Neuron (in vitro differentiated cells): ENCODE measurements at regions not wholly inside any gene's neighbourhood (a gene's known extent, or its start where the extent isn't known, plus 50 kb on each side); places are given as distances from the start of the nearest gene placed in this dataset.
"Not testable (repeated sequence)": the region's sequence is repeated elsewhere in the genome, so short reads cannot be mapped to it uniquely, and the experiment has no call there.

Experiments
- H2AFZ ChIP-seq: one replicate; pipeline ENCODE4 v1.6.1; 2013; ENCODE audit warnings: low read depth, mild to moderate bottlenecking, inconsistent platforms, low read length, moderate library complexity
- H3K27me3 ChIP-seq: one replicate; pipeline ENCODE4 v1.6.1; 2013; ENCODE audit warnings: low read length; ENCODE audit not compliant: insufficient read depth
- H3K36me3 ChIP-seq: one replicate; pipeline ENCODE4 v1.6.1; 2013; ENCODE audit warnings: low read length; ENCODE audit not compliant: insufficient read depth
- H3K4me1 ChIP-seq: one replicate; pipeline ENCODE4 v1.6.1; 2013; ENCODE audit warnings: low read length; ENCODE audit not compliant: insufficient read depth
- H3K4me3 ChIP-seq: 2 replicates; pipeline ENCODE4 v1.5.1; 2013; ENCODE audit warnings: mild to moderate bottlenecking, low read length, moderate library complexity
- H3K9me3 ChIP-seq: one replicate; pipeline ENCODE4 v1.6.1; 2013; ENCODE audit warnings: low read length

DNA sequence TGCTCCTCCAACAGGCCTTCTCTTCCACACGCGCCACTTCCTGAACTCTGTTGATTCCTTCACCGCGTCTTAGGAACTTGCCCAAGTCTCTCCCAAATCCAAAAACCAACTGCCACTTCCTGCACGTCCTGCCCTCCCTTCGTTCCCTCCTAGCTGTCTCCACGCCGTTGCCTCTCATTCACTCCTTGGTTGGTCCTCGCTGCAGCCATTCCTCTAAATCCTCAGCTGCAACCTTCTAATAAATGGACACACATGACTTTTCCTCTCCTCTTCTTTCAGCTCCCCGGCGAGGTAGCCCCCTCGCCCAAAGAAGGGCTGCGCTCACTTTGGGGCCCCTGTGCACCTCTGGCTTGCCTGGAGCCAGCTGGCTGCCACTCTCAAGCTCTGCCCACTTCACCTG is 110.2 kb downstream of the XRCC2 start:
- Histone ChIP-seq H3K27me3 (no peaks in the 10 kb centered on the region), H3K4me3 (no peak overlapping the region), H3K9me3 (no peaks in the 10 kb centered on the region), H3K36me3 (no peaks in the 10 kb centered on the region), H2AFZ (no peak overlapping the region), H3K4me1 (no peaks in the 10 kb centered on the region)

DNA sequence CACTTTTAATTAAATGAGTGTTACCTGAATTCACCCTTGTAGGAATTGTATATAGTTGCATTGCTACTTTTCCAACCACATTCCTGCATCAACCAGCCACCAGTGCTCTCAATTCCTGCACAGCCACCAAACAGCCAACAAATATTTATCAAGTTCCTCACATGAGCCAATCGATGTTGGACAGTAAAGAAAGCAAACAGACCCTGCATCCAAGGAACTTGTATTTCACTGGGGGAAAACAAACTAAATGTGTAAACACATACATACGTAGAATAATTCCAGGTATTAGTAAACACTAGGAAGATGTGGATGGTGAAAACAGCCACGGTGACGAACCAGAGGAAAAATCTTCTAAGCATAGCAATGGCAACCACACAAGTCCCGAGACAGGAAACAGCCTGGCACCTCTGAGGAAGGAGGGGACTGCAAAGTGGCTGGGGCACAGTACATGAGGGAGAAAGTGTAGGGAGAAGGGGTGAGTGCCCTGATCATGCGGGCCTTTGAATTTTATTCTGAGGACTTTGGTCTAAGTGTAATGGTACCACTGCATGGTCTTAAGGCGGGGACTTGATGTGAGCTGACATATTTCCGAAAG is 111.2 kb downstream of the XRCC2 start:
- Histone ChIP-seq H3K9me3 (no peaks in the 10 kb centered on the region), H3K4me3 (no peak overlapping the region), H3K4me1 (no peaks in the 10 kb centered on the region), H3K36me3 (no peaks in the 10 kb centered on the region), H2AFZ (no peak overlapping the region), H3K27me3 (no peaks in the 10 kb centered on the region)

DNA sequence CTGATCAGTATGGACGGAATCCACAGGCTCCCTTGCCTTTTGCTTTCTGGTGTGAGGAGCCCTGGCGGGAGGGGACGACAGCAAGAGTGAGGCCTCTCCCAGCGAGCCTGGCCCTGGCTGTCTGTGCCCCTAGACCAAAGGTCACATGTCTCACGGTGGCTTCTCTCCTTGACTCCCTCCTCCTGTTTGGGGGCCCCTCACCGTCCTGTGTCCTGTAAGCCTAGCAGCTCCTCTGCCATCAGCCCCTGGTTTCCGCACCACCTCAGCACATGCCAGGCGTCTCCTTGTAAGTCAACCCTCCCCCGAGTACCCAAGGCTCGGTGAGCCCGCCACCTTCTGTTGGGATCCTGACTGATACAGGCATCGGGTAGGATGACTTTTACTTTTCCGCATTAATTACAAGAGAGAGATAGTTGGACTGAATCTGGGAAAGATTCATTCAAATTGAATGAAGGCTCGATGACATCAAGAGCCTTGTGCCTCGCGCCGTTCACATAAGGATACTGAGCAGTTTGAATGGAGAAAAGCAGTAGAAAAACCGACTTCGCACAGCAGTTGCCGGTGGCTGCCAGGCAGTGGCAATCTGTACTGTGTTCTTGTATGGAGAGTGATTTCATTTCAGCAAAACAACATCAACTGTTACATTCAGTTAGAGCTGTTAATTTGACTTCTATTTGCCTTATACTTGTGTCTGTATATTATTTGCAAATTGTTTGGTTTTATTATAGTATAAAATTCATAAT is 119.8 kb downstream of the XRCC2 start:
- no peak overlapping the region for H2AFZ ChIP-seq
- no peak overlapping the region for H3K4me3 ChIP-seq
- H3K9me3 ChIP-seq: no peaks in the 10 kb centered on the region
- no peaks in the 10 kb centered on the region for H3K4me1 ChIP-seq
- no peaks in the 10 kb centered on the region for H3K36me3 ChIP-seq
- no peaks in the 10 kb centered on the region for H3K27me3 ChIP-seq

DNA sequence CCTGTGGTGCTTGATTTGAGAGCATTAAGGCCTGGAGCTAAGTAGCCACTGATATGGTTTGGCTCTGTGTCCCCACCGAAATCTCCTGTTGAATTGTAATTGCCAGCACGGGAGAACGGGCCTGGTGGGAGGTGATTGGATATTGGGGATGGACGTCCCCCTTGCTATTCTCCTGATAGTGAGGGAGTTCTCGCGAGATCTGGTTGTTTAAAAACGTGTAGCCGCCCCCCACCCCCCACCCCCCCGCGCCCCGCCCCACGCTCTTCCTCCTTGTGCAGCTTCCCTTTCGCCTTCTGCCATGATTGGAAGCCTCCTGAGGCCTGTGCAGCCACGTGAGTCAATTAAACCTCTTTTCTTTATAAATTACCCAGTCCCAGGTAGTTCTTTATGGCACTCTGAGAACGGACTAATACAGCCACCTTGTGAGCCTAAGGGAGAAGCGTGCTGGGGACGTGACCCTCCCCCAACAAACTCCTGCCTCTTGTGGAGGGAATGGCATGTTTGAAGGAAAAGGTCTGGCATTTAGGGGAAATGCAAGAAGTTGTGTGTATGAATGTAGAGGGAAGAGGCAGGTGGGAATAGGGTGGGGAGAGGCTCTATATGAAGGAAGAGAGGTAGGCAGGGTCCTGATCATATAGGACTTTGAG is 118.0 kb upstream of the KMT2C start:
- no peak overlapping the region for H3K4me3 ChIP-seq

DNA sequence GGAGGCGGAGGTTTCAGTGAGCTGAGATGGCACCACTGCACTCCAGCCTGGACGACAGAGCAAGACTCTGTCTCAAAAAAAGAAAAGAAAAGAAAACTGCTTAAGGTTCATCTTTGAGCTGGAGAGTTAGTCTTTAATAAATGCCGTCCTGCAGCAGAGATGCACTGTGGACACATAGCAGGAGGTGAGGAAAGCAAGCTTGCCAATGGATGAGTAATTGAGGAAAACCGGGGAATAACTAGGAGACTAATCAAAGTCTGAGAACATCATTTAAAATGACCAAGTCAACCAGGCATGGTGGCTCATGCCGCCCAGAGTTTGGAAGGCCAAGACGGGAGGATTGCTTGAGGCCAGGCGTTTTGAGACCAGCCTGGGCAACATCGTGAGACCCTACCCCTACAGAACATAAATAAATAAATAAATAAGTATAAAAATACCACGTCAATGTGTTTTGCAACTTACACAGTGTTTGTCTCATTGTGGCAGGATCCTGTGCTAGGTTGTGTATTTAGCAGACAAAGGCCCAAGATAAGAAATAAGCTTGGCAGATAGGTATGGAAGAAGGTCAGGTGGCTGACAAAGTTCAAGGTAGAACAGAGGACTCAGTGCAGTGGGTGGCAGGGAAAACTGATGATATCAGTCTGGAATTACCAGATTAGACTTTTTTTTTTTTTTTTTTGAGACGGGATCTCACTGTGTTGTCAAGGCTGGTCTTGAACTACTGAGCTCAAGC is 115.7 kb upstream of the KMT2C start:
- H2AFZ ChIP-seq: no peak overlapping the region
- H3K4me3 ChIP-seq: no peak overlapping the region
- H3K4me1 ChIP-seq: no peaks in the 10 kb centered on the region
- no peaks in the 10 kb centered on the region for H3K27me3 ChIP-seq
- H3K36me3 ChIP-seq: no peaks in the 10 kb centered on the region
- no peaks in the 10 kb centered on the region for H3K9me3 ChIP-seq

More for the DNA sequence above, 118.0 kb upstream of the KMT2C start:
- no peaks in the 10 kb centered on the region for H3K27me3 ChIP-seq
- H3K36me3 ChIP-seq: no peaks in the 10 kb centered on the region
- no peak overlapping the region for H2AFZ ChIP-seq
- no peaks in the 10 kb centered on the region for H3K9me3 ChIP-seq
- no peaks in the 10 kb centered on the region for H3K4me1 ChIP-seq

DNA sequence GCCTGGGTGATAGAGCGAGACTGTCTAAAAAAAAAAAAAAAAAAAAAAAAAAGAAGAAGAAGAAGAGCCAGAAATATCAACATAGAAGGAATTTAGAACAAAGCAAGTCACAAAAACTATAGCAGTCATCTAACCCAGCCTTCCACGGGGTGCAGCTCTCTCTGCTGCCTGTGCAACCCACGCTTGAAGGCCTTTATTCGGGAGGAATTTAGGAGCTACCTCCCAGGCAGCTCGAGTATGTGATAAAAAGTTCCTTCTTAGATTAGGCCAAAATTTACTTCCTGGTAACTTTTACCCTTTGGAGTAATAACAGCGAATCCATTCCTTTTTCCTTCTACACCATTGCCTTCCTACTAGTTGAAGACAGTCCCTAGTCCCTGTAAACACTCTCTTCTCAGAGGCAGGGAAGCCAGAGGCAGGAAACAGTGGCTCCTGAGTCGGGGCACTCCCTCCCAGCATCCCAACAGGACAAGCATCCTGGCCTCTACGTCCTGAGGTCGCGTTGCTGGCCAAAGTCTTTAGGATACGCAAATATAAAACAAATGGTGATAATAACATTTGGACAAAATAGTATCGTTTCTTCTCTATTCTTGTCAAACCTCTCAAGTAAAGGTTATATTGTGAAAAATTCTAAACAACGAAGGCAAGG is 109.3 kb upstream of the KMT2C start:
- Histone ChIP-seq H3K36me3 (no peaks in the 10 kb centered on the region), H3K4me3 (no peak overlapping the region), H3K4me1 (no peaks in the 10 kb centered on the region), H2AFZ (no peak overlapping the region), H3K27me3 (no peaks in the 10 kb centered on the region), H3K9me3 (no peaks in the 10 kb centered on the region)

DNA sequence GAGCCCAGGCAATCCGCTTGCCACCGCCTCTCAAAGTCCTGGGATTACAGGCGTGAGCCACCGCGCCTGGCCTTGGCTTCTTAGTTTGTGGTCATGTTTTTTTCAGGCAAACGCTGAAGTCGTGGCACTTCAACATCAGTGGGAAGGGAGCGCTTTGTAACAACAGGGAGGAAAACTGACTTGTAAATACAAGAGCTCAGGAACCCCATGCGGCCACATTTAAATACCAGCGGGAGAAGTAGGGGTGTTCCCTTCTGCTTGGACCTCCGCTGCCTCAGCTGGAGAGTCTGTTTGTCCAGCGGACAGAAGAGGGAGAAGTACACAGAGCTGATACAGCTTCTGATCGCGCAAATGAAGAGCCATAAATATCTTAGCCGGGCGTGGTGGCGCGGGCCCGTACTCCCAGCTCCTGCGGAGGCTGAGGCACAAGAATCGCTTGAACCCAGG is 108.7 kb upstream of the KMT2C start:
- H2AFZ ChIP-seq: no peak overlapping the region
- H3K27me3 ChIP-seq: no peaks in the 10 kb centered on the region
- no peaks in the 10 kb centered on the region for H3K36me3 ChIP-seq
- H3K9me3 ChIP-seq: no peaks in the 10 kb centered on the region
- H3K4me3 ChIP-seq: no peak overlapping the region
- H3K4me1 ChIP-seq: no peaks in the 10 kb centered on the region

DNA sequence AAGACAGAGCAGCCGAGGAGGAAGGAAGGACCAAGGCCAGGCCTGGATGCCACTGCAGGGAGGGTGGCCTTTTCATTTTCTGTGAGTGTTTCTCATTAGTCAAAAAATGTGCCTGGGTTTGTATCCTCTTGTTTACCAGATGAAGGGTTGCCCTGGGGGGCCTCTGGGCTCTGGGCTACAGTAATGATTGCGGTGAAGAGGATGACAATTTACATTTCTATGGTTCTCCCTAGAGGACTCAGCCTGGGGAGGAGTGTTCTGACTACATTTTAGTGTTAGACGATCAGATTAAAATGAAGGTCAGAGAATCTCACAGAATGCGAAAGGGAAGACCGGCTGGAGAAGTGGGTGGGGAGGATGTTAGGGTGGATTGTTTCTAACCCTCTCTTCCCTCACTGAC is 108.0 kb upstream of the KMT2C start:
- H3K36me3 ChIP-seq: no peaks in the 10 kb centered on the region
- H3K27me3 ChIP-seq: no peaks in the 10 kb centered on the region
- no peak overlapping the region for H2AFZ ChIP-seq
- H3K4me1 ChIP-seq: no peaks in the 10 kb centered on the region
- H3K9me3 ChIP-seq: no peaks in the 10 kb centered on the region
- H3K4me3 ChIP-seq: no peak overlapping the region

DNA sequence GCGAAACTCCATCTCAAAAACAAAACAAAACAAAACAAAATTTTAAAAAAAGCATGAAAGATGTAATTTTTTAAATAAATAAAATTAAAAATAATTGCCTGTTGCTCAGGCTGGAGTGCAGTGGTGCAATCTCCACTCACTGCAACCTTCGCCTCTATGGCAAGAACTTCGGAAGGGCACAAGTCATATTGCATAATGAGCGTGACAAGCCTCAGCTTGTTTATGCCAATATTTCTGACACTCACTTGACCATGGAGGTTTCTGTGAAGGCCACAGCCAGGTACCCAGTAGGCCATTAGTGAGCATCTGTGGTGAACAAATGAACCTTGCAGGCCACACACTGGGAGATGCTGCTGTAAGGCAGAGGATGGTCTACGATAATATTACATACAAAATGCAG is 106.1 kb upstream of the KMT2C start:
- Histone ChIP-seq H3K9me3 (no peaks in the 10 kb centered on the region), H3K4me1 (no peaks in the 10 kb centered on the region), H2AFZ (no peak overlapping the region), H3K4me3 (no peak overlapping the region), H3K36me3 (no peaks in the 10 kb centered on the region), H3K27me3 (no peaks in the 10 kb centered on the region)

DNA sequence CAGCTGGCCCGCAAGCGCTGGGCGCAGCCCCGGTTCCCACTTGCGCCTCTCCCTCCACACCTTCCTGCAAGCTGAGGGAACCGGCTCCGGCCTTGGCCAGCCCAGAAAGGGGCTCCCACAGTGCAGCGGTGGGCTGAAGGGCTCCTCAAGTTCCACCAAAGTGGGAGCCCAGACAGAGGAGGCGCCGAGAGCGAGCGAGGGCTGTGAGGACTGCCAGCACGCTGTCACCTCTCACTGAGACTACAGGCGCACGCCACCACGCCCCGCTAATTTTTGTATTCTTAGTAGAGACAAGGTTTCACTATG is 103.3 kb upstream of the KMT2C start:
- H3K36me3 ChIP-seq, H3K27me3 ChIP-seq, H3K4me3 ChIP-seq, H3K4me1 ChIP-seq, H3K9me3 ChIP-seq, H2AFZ ChIP-seq: not testable (repeated sequence)

DNA sequence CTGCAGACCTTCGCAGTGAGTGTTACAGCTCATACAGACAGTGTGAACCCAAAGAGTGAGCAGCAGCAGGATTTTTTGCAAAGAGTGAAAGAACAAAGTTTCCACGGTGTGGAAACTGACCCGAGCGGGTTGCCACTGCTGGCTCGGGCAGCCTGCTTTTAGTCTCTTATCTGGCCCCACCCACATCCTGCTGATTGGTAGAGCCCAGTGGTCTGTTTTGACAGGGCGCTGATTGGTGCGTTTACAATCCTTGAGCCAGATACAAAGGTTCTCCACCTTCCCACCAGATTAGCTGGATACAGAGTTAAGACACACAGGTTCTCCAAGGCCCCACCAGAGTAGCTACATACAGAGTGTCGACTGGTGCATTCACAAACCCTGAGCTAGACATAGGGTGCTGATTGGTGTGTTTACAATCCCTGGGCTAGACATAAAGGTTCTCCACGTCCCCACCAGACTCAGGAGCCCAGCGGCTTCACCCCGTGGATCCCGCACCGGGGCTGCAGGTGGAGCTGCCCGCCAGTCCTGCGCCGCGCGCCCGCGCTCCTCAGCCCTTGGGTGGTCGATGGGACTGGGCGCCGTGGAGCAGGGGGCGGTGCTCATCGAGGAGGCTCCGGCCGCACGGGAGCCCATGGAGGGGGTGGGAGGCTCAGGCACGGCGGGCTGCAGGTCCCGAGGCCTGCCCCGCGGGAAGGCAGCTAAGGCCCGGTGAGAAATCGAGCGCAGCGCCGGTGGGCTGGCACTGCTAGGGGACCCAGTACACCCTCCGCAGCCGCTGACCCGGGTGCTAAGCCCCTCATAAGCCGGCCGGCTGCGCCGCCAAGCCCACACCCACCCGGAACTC is 102.8 kb upstream of the KMT2C start:
- H3K4me1 ChIP-seq, H2AFZ ChIP-seq, H3K4me3 ChIP-seq, H3K9me3 ChIP-seq, H3K36me3 ChIP-seq, H3K27me3 ChIP-seq: not testable (repeated sequence)

DNA sequence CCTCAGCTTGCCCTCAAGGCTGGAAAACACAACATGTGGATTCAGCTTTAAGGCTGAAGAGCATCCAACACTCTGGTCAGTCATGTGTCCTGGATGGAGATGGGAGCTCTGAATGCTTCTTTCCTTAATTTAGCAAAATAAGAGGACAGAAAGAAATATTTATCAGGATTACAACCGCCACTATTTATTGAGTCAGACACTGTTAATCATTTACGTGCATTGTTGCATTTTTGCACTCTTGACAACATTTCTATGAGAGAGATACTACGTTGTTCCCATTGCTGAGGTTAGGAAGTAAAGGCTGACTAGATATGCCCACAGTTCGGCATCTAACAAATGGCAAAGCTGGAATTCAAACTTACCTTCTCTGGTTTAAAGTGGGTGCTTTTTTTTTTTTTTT is 101.8 kb upstream of the KMT2C start:
- no peaks in the 10 kb centered on the region for H3K27me3 ChIP-seq
- H3K36me3 ChIP-seq: no peaks in the 10 kb centered on the region
- no peak overlapping the region for H3K4me3 ChIP-seq
- H3K9me3 ChIP-seq: no peaks in the 10 kb centered on the region
- no peak overlapping the region for H2AFZ ChIP-seq
- no peaks in the 10 kb centered on the region for H3K4me1 ChIP-seq
